ENCODE measurements at regions not wholly inside any gene's neighbourhood (a gene's known extent, or its start where the extent isn't known, plus 50 kb on each side); places are given as distances from the start of the nearest gene placed in this dataset.

DNA sequence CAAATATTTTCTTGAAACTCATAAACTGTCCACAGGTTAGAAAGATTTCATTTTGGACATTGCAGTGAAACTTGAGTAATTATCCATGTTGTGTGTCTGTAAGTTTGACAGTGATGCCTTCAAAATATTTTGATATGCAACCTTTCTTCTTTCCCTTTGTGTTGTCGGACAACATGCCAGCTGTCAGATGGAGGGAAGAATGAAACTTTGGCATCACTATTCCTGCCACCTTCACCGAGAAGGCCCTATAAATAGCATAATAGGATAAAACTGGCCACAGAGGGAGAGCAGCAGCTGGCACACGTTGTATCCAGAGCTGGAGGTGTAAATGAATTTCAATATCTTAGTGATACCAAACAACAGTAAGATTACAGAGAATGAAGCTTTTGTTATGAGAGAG is 436.7 kb upstream of the CFAP20DC start:
- in situ Hi-C loops (cut with HindIII; ENCODE audit: low sequenced_read_pairs): no loop called here
- no peak for DNase-seq (ENCODE audit: low read depth, low spot score)
- TF ChIP-seq, protein P1, sequence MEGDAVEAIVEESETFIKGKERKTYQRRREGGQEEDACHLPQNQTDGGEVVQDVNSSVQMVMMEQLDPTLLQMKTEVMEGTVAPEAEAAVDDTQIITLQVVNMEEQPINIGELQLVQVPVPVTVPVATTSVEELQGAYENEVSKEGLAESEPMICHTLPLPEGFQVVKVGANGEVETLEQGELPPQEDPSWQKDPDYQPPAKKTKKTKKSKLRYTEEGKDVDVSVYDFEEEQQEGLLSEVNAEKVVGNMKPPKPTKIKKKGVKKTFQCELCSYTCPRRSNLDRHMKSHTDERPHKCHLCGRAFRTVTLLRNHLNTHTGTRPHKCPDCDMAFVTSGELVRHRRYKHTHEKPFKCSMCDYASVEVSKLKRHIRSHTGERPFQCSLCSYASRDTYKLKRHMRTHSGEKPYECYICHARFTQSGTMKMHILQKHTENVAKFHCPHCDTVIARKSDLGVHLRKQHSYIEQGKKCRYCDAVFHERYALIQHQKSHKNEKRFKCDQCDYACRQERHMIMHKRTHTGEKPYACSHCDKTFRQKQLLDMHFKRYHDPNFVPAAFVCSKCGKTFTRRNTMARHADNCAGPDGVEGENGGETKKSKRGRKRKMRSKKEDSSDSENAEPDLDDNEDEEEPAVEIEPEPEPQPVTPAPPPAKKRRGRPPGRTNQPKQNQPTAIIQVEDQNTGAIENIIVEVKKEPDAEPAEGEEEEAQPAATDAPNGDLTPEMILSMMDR (IDR thresholded peaks at IDR 0.05; ENCODE audit: low read depth, low read length): no peak
- H3K4me3 ChIP-seq (ENCODE audit: low read depth, low read length): no peak overlapping the region

DNA sequence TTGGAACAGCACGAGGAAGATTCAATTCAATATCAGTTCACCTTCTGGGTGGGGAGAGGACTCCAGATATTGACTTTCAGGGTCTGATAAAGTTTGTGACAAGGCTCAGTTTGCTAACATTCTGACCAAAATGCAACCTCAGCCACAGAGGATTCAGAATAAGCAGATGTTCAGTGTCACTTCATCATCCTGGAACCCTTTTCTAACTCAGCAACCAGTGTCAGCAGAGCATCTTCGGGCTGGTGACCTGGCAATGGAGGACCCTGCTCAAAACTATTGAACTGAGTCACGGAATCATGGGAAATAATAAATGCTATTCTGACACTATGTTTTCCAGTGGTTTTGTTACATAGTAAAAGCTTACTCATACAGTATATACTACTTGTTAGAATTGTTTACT is 433.4 kb upstream of the CFAP20DC start:
- TF ChIP-seq, protein P1 (IDR thresholded peaks at IDR 0.05; ENCODE audit: low read depth, low read length): no peak
- H3K4me3 ChIP-seq (ENCODE audit: low read depth, low read length): no peak overlapping the region
- no peak for DNase-seq (ENCODE audit: low read depth, low spot score)
- in situ Hi-C loops (cut with HindIII; ENCODE audit: low sequenced_read_pairs): no loop called here

DNA sequence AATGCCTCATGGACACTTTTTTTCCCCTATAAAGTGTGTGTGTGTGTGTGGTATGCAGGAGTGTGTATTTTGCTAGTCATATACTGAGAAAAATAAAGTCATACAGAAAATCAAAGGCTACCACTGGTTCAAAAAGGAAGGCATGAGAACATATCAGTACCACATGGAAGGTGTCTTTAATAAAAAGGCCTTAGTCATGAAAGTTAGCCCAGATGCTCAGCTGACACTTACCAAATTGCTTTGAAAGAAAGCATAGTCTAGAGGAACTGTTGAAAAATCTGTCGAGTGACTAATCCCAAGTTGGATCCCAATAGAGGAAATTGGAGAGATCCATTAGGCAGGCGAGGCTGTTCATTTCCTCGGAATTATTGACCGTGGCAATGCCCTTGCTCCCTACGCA is 432.9 kb upstream of the CFAP20DC start:
- no peak for DNase-seq (ENCODE audit: low read depth, low spot score)
- in situ Hi-C loops (cut with HindIII; ENCODE audit: low sequenced_read_pairs): no loop called here

DNA sequence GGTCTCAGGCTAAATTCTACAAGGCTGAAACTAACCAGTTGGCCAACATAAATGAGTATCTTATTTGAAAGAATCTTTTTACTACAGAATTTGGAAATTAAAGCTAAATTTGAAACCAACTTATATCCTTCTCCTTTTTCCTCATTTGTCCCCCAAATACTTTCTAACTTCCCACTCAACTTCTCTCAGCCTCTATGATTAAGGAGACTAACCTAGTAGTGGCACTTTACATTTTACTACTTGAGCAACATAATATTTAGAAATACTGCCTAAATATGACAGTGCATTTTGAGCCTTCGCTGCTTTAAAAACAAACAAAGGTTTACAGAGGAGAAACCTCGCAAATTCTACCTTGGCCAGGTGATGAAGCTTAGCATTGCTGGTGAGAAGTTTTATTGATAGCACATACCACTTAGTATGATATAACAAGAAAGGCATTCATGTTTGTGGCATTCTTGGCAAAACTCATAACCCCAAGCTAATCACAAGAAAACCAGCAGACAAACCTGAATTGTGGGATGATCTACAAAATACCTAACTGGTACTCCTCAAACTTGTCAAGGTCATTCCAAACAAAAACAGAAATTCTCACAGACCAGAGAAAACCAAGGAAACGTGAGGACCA is 432.1 kb upstream of the CFAP20DC start:
- H3K4me3 ChIP-seq (ENCODE audit: low read depth, low read length): no peak overlapping the region
- in situ Hi-C loops (cut with HindIII; ENCODE audit: low sequenced_read_pairs): no loop called here
- DNase-seq (ENCODE audit: low read depth, low spot score): no peak
- TF ChIP-seq, protein P1 (IDR thresholded peaks at IDR 0.05; ENCODE audit: low read depth, low read length): no peak

More for the DNA sequence above, 432.9 kb upstream of the CFAP20DC start:
- TF ChIP-seq, protein P1 (IDR thresholded peaks at IDR 0.05; ENCODE audit: low read depth, low read length): no peak
- H3K4me3 ChIP-seq (ENCODE audit: low read depth, low read length): no peak overlapping the region

DNA sequence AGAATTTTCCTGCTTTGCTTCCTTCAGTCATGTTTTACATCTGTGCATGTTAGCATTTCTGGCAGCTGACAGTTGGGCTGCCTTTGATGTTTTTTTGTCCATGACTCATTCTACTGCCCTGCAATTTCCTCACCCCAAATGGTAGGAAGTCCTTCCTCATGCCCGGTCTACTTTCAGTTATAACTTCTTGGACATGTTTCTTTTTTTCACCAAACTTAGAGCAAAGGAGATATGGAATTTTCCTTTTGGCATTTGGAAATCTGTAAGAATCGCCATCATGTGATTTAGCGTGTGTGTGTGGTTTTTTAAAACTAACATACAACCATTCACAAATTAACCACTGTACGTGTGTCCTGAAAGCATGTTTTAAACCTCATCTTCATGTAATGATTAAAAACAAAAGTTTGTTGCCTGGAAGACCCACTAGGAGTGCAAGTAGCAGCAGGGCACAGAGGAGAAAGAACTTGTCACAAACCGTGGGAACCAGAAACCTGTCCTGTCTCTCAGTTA is 430.7 kb upstream of the CFAP20DC start:
- TF ChIP-seq, protein P1 (IDR thresholded peaks at IDR 0.05; ENCODE audit: low read depth, low read length): no peak
- in situ Hi-C loops (cut with HindIII; ENCODE audit: low sequenced_read_pairs): no loop called here
- H3K4me3 ChIP-seq (ENCODE audit: low read depth, low read length): no peak overlapping the region
- DNase-seq (ENCODE audit: low read depth, low spot score): peak; percentile 75

DNA sequence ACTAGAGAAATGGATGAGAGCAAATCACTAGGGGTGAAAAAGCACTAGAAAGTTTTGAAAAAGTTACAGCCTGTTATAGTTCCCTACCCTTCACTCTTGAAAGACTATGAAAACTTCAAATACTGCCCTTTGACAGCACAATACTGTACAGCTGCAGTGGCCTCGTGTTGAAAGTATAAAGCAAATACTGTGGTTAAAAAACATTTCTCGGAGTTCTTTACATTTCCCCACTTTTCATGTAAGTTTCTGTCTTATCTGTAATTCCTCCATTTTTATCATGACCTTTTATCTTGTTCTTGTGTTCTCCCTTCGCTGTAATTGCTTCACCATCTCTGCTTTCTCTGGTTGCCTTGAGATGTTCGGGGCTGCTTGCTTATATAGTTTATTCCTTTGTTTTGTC is 423.8 kb upstream of the CFAP20DC start:
- TF ChIP-seq, protein P1 (IDR thresholded peaks at IDR 0.05; ENCODE audit: low read depth, low read length): no peak
- in situ Hi-C loops (cut with HindIII; ENCODE audit: low sequenced_read_pairs): no loop called here
- no peak overlapping the region for H3K4me3 ChIP-seq (ENCODE audit: low read depth, low read length)
- no peak for DNase-seq (ENCODE audit: low read depth, low spot score)
